Keratinocyte (primary cell): ENCODE measurements at regions not wholly inside any gene's neighbourhood (a gene's known extent, or its start where the extent isn't known, plus 50 kb on each side); places are given as distances from the start of the nearest gene placed in this dataset.

Experiments used
- CTCF ChIP-seq, 3 experiments: IDR thresholded peaks in 1 of 3; conservative IDR thresholded peaks in 1 of 3; optimal IDR thresholded peaks in 1 of 3; 2 replicates in 2 of 3; 3 replicates in 1 of 3; pipeline versions ENCODE3 to v1.5.1; 2011; ENCODE audit warnings: low read length in 3 of 3, mild to moderate bottlenecking in 3 of 3, moderate library complexity in 2 of 3, control low read depth in 1 of 3, inconsistent platforms in 1 of 3; ENCODE audit not compliant: insufficient read depth in 2 of 3; ENCODE audit errors: extremely low read depth in 1 of 3
- EZH2 ChIP-seq: IDR thresholded peaks from one replicate; pipeline ENCODE4 v1.6.1; 2012; ENCODE audit warnings: inconsistent platforms, mild to moderate bottlenecking, low read length, moderate library complexity

GRCh38 chr2:2912731-2913130, 464.9 kb downstream of the EIPR1 start:
- TF ChIP-seq CTCF (optimal IDR thresholded peaks at IDR 0.05 in 1 of 3, IDR thresholded peaks at IDR 0.05 in 1 of 3, conservative IDR thresholded peaks at IDR 0.05 in 1 of 3; ENCODE audit: extremely low read depth in 1 of 3, insufficient read depth in 2 of 3, low read length in 3 of 3) (no peak), EZH2 (no peak)
